Activated naive CD4-positive, alpha-beta T cell treated with Interleukin-2 at 50 U/mL for 16 hours (primary cell): ENCODE measurements at regions not wholly inside any gene's neighbourhood (a gene's known extent, or its start where the extent isn't known, plus 50 kb on each side); places are given as distances from the start of the nearest gene placed in this dataset.
A peak's percentile ranks its signal among the peaks of the same experiment; 100 is the strongest.
"Not testable (repeated sequence)": the region's sequence is repeated elsewhere in the genome, so short reads cannot be mapped to it uniquely, and the experiment has no call there.

ENCODE experiments used
- DNase-seq: peaks from one replicate; pipeline ENCODE4 v3.0.0-alpha.2; 2020

GRCh38 chr15:28789401-28790114 lies 58.9 kb downstream of the GOLGA6L7 start:
- peak; percentile 14 for DNase-seq

GRCh38 chr15:28788649-28789400 lies 59.6 kb downstream of the GOLGA6L7 start:
- not testable (repeated sequence) for DNase-seq

DNA sequence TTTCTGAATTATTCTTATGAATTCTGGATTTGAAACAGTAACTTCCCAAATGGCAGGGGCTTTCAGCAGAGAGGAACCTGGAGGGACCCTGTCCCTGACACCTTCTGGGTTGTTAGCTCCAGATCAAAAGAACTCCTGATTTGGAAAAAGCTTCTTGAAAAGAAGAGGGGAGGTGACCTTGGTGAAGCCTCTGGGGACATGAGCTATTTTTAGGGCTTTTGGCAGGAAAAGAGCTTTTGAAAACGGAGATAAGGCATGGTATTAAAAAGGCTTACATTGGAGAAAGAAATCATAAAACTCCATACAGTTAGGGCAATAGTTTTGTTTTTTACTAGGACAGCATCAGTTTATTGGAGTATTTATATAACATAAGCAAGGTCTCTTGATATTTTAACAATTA lies 60.3 kb downstream of the GOLGA6L7 start:
- not testable (repeated sequence) for DNase-seq

GRCh38 chr15:28786521-28786920 lies 61.9 kb downstream of the GOLGA6L7 start:
- no peak for DNase-seq

GRCh38 chr15:28784347-28785163 lies 63.9 kb downstream of the GOLGA6L7 start:
- DNase-seq, result not testable (repeated sequence)

DNA sequence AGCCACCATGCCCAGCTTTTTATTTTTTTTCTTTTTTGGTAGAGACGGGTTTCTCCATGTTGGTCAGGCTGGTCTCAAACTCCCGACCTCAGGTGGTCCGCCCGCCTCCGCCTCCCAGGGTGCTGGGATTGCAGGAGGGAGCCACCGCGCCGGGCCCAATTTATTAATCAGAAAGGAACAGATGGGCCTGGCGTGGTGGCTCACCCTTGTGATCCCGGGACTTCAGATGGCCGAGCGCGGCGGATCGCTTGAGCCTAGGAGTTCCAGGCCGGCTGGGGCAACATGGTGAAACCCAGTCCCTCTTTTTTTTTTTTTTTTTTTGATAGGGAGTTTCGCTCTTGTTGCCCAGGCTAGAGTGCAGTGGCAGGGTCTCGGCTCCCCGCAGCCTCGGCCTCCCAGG lies 64.6 kb downstream of the GOLGA6L7 start:
- DNase-seq, result no peak

DNA sequence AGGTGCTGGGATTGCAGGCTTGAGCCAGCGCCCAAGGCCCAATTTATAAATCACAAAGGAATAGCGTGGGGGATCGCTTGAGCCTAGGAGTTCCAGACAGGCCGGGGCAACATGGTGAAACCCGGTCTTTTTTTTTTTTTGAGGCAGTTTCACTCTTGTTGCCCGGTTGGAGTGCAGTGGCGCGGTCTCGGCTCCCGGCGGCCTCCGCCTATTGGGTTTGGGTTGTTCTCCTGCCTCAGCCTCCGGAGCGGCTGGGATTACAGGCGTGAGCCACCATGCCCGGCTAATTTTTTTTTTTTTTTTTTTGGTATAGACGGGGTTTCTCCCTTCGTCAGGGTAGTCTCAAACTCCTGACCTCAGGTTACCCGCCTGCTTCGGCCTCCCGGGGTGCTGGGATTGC lies 65.0 kb downstream of the GOLGA6L7 start:
- no peak for DNase-seq

GRCh38 chr15:28778397-28778796 lies 66.2 kb upstream of the GOLGA8M start:
- DNase-seq, result not testable (repeated sequence)

- not testable (repeated sequence) for DNase-seq
These were observed 60.6 kb upstream of the GOLGA8M start for GRCh38 chr15:28772857-28773256.
